PFSK-1 (cell line): ENCODE measurements at regions not wholly inside any gene's neighbourhood (a gene's known extent, or its start where the extent isn't known, plus 50 kb on each side); places are given as distances from the start of the nearest gene placed in this dataset.

Experiments used
- POLR2AphosphoS5 ChIP-seq: IDR thresholded peaks from 2 replicates; pipeline ENCODE4 v1.6.1; 2012; ENCODE audit warnings: low read depth, mild to moderate bottlenecking, control low read depth, low read length, moderate library complexity
- REST ChIP-seq, 2 experiments: IDR thresholded peaks; 2 replicates each; pipeline versions ENCODE4 v1.6.1 to v1.8.0; 2011 to 2012; ENCODE audit warnings: low read depth in 2 of 2, low read length in 2 of 2, control low read depth in 1 of 2, inconsistent platforms in 1 of 2, mild to moderate bottlenecking in 1 of 2, moderate library complexity in 1 of 2; ENCODE audit not compliant: insufficient read depth in 1 of 2
- TAF1 ChIP-seq: IDR thresholded peaks from 2 replicates; pipeline ENCODE4 v1.6.1; 2012; ENCODE audit warnings: low read length, control low read depth, borderline replicate concordance; ENCODE audit not compliant: insufficient read depth

- TF ChIP-seq POLR2AphosphoS5: no peak
- TF ChIP-seq REST (IDR thresholded peaks at IDR 0.05; ENCODE audit: insufficient read depth in 1 of 2, low read depth in 2 of 2, low read length in 2 of 2): no peak
- TF ChIP-seq TAF1: no peak
Observed at GRCh38 chr4:141311246-141312204, 90.8 kb downstream of the ZNF330 start.
